ENCODE measurements at regions not wholly inside any gene's neighbourhood (a gene's known extent, or its start where the extent isn't known, plus 50 kb on each side); places are given as distances from the start of the nearest gene placed in this dataset.

GRCh38 chr14:54335569-54336155 is 61.1 kb upstream of the CDKN3 start:
- no peak for TF ChIP-seq CTCF (IDR thresholded peaks at IDR 0.05; ENCODE audit: extremely low read depth, missing control alignments)
- no peak for DNase-seq (ENCODE audit: low spot score)

GRCh38 chr14:54337314-54337713 is 59.5 kb upstream of the CDKN3 start:
- TF ChIP-seq CTCF (IDR thresholded peaks at IDR 0.05; ENCODE audit: extremely low read depth, missing control alignments): no peak
- DNase-seq (ENCODE audit: low spot score): no peak

DNA sequence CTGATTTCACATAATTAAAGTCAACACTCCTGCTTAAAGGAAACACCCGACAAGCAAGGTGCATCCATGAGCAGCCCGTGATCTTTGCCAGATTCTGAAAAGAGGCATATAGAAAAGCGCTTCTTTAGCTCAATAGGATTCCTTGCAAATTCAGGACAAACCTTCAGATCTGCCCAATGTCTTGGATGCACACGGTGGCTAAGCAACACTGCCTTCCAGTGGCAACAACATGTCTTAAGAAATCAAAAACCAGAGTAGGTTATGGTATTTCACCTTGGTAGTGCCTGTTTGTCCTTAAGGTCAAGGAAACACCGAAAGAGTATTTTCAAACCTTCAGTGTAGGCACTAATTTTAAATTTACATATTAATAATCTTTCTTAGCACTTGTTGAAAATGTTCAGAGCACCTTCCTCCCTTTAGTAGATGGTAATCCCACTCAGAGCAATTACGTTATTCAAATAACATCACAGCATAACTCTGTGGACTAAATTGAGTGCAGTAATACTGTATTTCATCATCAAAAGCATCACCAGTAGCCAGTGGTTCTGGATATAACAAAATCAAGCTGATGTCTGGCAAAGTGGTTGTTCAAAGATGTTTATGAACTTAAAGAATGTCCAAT is 58.0 kb upstream of the CDKN3 start:
- no peak for DNase-seq (ENCODE audit: low spot score)

GRCh38 chr14:54339771-54340170 is 57.0 kb upstream of the CDKN3 start:
- no peak for TF ChIP-seq CTCF (IDR thresholded peaks at IDR 0.05; ENCODE audit: extremely low read depth, missing control alignments)
- no peak for DNase-seq (ENCODE audit: low spot score)

More for the DNA sequence above, 58.0 kb upstream of the CDKN3 start:
- TF ChIP-seq CTCF (IDR thresholded peaks at IDR 0.05; ENCODE audit: extremely low read depth, missing control alignments): no peak

- no peak for DNase-seq (ENCODE audit: low spot score)
- TF ChIP-seq CTCF (IDR thresholded peaks at IDR 0.05; ENCODE audit: extremely low read depth, missing control alignments): no peak
Observed at GRCh38 chr14:54342806-54343205, 54.0 kb upstream of the CDKN3 start.

DNA sequence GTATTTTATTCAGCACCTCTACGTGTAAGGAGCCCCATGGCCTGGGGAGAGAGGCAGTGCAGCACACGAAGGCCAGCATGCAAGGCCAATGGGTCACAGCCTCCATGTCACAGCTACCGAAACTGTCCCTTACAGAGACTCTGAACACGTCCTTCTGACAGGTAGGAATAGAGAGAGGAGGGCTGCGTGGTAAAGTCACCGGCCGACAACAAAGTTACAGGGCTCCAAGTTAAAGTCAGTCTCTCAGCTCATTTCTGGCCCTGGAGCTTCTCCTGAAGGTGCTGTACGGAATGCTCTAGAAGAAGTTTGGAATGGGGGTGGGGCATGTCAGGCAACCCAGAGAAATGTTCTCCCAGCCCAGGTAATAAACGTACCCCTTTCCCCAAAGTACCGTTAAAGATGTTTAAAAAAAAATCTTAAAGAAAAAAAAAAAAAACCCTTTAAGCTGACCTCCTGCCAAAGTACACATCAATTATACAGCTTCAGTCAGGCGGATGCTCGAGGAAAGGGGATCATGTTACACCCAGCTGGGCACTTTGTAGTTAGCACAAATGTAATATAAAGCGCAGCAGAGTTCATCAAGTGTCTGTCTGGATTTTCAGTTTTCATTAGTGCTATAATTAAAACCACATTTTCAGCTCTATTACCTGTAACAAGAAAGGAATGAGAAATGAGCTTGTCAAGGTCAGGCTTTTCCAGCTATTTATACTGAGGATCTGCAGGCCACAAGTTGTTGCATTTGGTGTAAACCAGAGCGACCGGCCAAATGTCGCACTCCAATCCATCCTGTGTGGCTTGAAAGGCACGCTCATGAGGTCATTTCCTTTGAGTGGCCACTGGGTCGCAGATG is 53.3 kb upstream of the CDKN3 start:
- no peak for DNase-seq (ENCODE audit: low spot score)
- TF ChIP-seq CTCF (IDR thresholded peaks at IDR 0.05; ENCODE audit: extremely low read depth, missing control alignments): no peak

DNA sequence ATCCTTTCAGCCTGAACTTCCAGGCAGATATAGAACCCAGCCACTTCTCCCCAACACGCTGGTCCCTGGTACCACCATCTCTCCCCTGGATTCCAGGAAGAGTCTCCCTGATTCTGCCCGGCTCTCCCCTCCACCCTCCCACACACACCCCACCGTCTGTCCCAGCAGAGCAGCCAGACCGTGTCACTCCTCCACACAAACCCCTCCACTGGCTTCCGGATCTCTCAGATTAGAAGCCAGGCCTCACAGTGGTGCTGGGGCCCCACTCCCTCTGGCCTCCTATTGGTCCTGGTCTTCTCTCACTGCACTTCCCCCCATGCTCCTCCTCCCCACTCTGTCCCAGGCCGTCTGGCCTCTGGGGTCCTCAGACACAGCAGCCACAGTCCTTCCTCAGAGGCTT is 52.4 kb upstream of the CDKN3 start:
- DNase-seq (ENCODE audit: low spot score): peak; percentile 35

More for the DNA sequence above, 52.4 kb upstream of the CDKN3 start:
- no peak for TF ChIP-seq CTCF (IDR thresholded peaks at IDR 0.05; ENCODE audit: extremely low read depth, missing control alignments)
